Activated T-cell treated with anti-CD3 and anti-CD28 coated beads, Interleukin-2, amount 50 U/mL, for 24 hours (primary cell): ENCODE measurements at regions not wholly inside any gene's neighbourhood (a gene's known extent, or its start where the extent isn't known, plus 50 kb on each side); places are given as distances from the start of the nearest gene placed in this dataset.

Experiments used
- DNase-seq: peaks from one replicate; pipeline ENCODE4 v3.0.0-alpha.2; 2020
- H3K27ac Mint-ChIP-seq: 2 replicates; pipeline ENCODE4 v1.8.0; 2020; ENCODE audit warnings: mild to moderate bottlenecking, mixed read lengths
- H3K27me3 Mint-ChIP-seq: 2 replicates; pipeline ENCODE4 v1.8.0; 2020; ENCODE audit warnings: mixed read lengths
- H3K36me3 Mint-ChIP-seq: 2 replicates; pipeline ENCODE4 v1.8.0; 2020; ENCODE audit warnings: low read depth, mixed read lengths
- H3K4me1 Mint-ChIP-seq: 2 replicates; pipeline ENCODE4 v1.8.0; 2020; ENCODE audit warnings: low read depth, mixed read lengths
- H3K4me3 Mint-ChIP-seq: 2 replicates; pipeline ENCODE4 v1.8.0; 2020; ENCODE audit warnings: mild to moderate bottlenecking, moderate library complexity, mixed read lengths
- H3K9me3 Mint-ChIP-seq: 2 replicates; pipeline ENCODE4 v1.8.0; 2020; ENCODE audit warnings: mixed read lengths

DNA sequence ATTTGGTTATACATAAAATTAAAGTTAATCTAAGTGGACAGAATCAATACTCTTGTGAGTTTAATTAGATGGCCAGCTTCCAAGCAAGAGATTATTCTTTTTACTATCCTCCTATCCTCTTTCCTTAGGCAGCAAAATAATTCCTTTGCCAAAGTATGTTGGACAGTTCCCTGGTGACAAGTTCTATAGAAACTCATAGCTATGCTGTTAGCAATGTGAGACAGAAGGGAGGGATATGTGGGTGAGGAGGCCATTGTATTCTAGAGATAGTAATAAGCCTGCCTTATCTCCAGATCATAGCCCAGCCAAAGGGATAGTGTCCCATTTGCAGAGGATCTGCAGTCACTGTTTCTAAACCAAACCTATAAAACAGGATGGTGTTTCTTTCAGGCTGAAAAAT, 181.6 kb upstream of the HDAC9 start:
- DNase-seq, result no peak
- H3K36me3 Mint-ChIP-seq, result no peaks in the 10 kb centered on the region
- no peaks in the 10 kb centered on the region for H3K9me3 Mint-ChIP-seq
- peaks cover 2% of the 10 kb centered on the region for H3K27me3 Mint-ChIP-seq
- no peak overlapping the region for H3K27ac Mint-ChIP-seq
- H3K4me1 Mint-ChIP-seq, result no peaks in the 10 kb centered on the region
- H3K4me3 Mint-ChIP-seq, result no peak overlapping the region

DNA sequence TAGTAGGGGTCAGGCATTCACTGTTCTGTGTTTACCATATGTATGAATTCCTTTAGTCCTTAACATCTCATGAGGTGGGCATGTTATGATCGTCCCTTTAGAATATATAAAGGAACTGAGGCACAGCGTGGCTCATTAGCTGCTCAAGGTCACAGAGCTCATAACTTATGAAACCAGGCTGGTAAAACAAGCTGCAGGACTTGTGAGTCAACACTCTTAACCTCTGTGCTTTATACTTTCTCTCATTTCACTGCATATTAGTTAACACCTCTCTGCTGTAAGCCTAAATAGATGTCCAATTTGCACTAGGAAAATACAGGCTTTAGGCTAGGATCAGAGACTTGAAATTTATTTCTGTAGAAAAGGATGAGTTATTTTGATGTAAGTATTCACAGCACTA, 180.3 kb upstream of the HDAC9 start:
- no peaks in the 10 kb centered on the region for H3K9me3 Mint-ChIP-seq
- H3K27ac Mint-ChIP-seq, result no peak overlapping the region
- H3K36me3 Mint-ChIP-seq, result no peaks in the 10 kb centered on the region
- DNase-seq, result no peak
- no peaks in the 10 kb centered on the region for H3K4me1 Mint-ChIP-seq
- no peak overlapping the region for H3K4me3 Mint-ChIP-seq
- peaks cover 2% of the 10 kb centered on the region for H3K27me3 Mint-ChIP-seq

GRCh38 chr7:18317941-18318340, 177.6 kb upstream of the HDAC9 start:
- Mint-ChIP-seq H3K27me3 (peaks cover 2% of the 10 kb centered on the region), H3K4me3 (no peak overlapping the region), H3K9me3 (no peaks in the 10 kb centered on the region), H3K4me1 (no peaks in the 10 kb centered on the region), H3K36me3 (no peaks in the 10 kb centered on the region), H3K27ac (no peak overlapping the region)
- no peak for DNase-seq

GRCh38 chr7:18320422-18320821, 175.1 kb upstream of the HDAC9 start:
- no peaks in the 10 kb centered on the region for H3K4me1 Mint-ChIP-seq
- no peaks in the 10 kb centered on the region for H3K36me3 Mint-ChIP-seq
- H3K27ac Mint-ChIP-seq, result no peak overlapping the region
- H3K9me3 Mint-ChIP-seq, result no peaks in the 10 kb centered on the region
- no peak overlapping the region for H3K4me3 Mint-ChIP-seq
- no peak for DNase-seq
- peaks cover 2% of the 10 kb centered on the region for H3K27me3 Mint-ChIP-seq

DNA sequence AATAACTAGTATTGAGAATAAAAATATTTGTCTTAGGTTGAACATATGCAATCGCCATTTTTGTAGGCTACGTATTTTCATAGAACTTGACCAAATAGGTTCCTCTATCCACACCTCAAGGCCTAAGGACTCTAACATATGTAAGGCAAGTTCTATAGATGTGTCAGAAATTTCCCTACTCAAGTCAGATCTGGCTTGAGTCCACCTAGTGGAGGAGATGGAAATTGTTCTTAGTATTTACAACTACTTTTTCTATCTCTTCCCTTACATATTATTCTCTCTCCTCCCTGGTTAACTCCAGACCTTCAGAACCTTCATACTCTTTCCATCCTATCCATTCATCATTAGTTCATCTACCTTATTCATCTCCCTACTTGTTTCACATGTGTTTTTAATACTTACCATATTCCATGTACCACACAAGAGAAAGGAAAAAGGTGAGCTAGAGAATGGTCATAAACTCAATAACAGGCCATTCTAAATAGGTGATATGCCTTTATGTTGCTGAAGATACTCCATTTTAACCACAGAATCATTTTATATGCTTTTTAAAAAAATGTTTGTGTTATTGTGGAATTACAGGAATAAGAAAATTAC, 174.5 kb upstream of the HDAC9 start:
- no peaks in the 10 kb centered on the region for H3K36me3 Mint-ChIP-seq
- no peak for DNase-seq
- peaks cover 2% of the 10 kb centered on the region for H3K27me3 Mint-ChIP-seq
- no peak overlapping the region for H3K4me3 Mint-ChIP-seq
- no peaks in the 10 kb centered on the region for H3K4me1 Mint-ChIP-seq
- no peak overlapping the region for H3K27ac Mint-ChIP-seq
- H3K9me3 Mint-ChIP-seq, result no peaks in the 10 kb centered on the region

DNA sequence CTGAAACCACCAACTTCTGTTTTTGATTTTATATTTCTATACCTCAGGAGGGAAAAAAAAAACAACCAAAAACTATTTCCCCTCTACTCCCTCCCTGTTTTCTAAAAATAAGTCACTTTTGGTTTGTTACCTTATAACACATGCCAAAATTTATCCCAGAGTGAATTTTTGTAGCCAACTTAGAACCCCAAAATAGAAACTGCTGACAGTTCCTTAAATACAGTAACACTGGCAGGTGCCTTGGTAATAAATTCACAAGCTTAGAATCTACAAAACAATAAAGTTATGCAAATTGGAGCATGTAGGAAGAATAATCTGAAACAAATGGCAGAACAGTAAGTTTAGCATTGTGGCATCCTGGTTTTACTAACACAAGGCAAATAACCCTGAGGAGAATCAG, 165.0 kb upstream of the HDAC9 start:
- Mint-ChIP-seq H3K36me3 (no peaks in the 10 kb centered on the region), H3K4me3 (no peak overlapping the region)

GRCh38 chr7:18336626-18337025, 158.9 kb upstream of the HDAC9 start:
- Mint-ChIP-seq H3K27me3 (peaks cover 3% of the 10 kb centered on the region), H3K9me3 (peaks cover 3% of the 10 kb centered on the region), H3K4me3 (no peak overlapping the region), H3K36me3 (no peaks in the 10 kb centered on the region), H3K4me1 (no peaks in the 10 kb centered on the region), H3K27ac (no peak overlapping the region)
- DNase-seq, result no peak

More for the DNA sequence above, 165.0 kb upstream of the HDAC9 start:
- H3K27ac Mint-ChIP-seq, result no peak overlapping the region
- H3K9me3 Mint-ChIP-seq, result no peaks in the 10 kb centered on the region
- H3K4me1 Mint-ChIP-seq, result no peaks in the 10 kb centered on the region
- no peak for DNase-seq
- H3K27me3 Mint-ChIP-seq, result no peaks in the 10 kb centered on the region

- no peak for DNase-seq
- no peaks in the 10 kb centered on the region for H3K36me3 Mint-ChIP-seq
- H3K27me3 Mint-ChIP-seq, result peaks cover 3% of the 10 kb centered on the region
- H3K9me3 Mint-ChIP-seq, result peaks cover 3% of the 10 kb centered on the region
- H3K4me3 Mint-ChIP-seq, result no peak overlapping the region
- H3K4me1 Mint-ChIP-seq, result no peaks in the 10 kb centered on the region
- H3K27ac Mint-ChIP-seq, result no peak overlapping the region
Observed at GRCh38 chr7:18337048-18337809, 158.3 kb upstream of the HDAC9 start.

- Mint-ChIP-seq H3K4me1 (no peaks in the 10 kb centered on the region), H3K27ac (no peak overlapping the region), H3K36me3 (no peaks in the 10 kb centered on the region), H3K27me3 (peaks cover 6% of the 10 kb centered on the region), H3K9me3 (peaks cover 3% of the 10 kb centered on the region), H3K4me3 (no peak overlapping the region)
- no peak for DNase-seq
Observed at GRCh38 chr7:18338910-18339523, 156.5 kb upstream of the HDAC9 start.

- Mint-ChIP-seq H3K36me3 (no peaks in the 10 kb centered on the region), H3K27me3 (peaks cover 17% of the 10 kb centered on the region), H3K9me3 (peaks cover 3% of the 10 kb centered on the region), H3K27ac (no peak overlapping the region), H3K4me1 (no peaks in the 10 kb centered on the region), H3K4me3 (no peak overlapping the region)
- no peak for DNase-seq
Observed at GRCh38 chr7:18341756-18342155, 153.8 kb upstream of the HDAC9 start.

DNA sequence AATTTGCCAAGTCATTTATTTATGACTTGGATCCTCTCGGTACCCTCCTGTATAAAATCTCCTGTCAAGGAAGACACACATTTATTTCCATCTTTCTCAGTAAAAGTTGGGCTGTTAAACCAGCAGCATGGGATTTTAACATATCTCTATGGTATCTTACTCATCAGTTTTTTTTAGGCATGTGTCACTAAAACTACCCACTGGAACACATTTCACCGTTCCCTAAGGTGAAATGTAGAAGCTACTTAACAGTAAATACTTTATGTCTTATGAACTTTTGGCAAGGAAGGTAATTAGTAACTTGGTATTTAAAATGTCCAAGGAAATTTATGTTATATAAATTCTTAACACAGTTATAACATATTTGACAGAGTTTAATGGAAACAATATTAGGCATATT, 152.5 kb upstream of the HDAC9 start:
- H3K36me3 Mint-ChIP-seq, result no peaks in the 10 kb centered on the region
- H3K4me3 Mint-ChIP-seq, result no peak overlapping the region
- peaks cover 3% of the 10 kb centered on the region for H3K9me3 Mint-ChIP-seq
- H3K27ac Mint-ChIP-seq, result no peak overlapping the region
- no peak for DNase-seq
- peaks cover 20% of the 10 kb centered on the region for H3K27me3 Mint-ChIP-seq
- no peaks in the 10 kb centered on the region for H3K4me1 Mint-ChIP-seq

- Mint-ChIP-seq H3K36me3 (no peaks in the 10 kb centered on the region), H3K4me3 (no peak overlapping the region), H3K27me3 (peaks cover 20% of the 10 kb centered on the region), H3K4me1 (no peaks in the 10 kb centered on the region), H3K27ac (no peak overlapping the region), H3K9me3 (peaks cover 3% of the 10 kb centered on the region)
- DNase-seq, result no peak
Observed at GRCh38 chr7:18344536-18344935, 151.0 kb upstream of the HDAC9 start.

GRCh38 chr7:18345641-18346234, 149.8 kb upstream of the HDAC9 start:
- Mint-ChIP-seq H3K9me3 (peaks cover 3% of the 10 kb centered on the region), H3K27ac (no peak overlapping the region), H3K4me1 (no peaks in the 10 kb centered on the region), H3K27me3 (peaks cover 20% of the 10 kb centered on the region), H3K4me3 (no peak overlapping the region), H3K36me3 (no peaks in the 10 kb centered on the region)
- no peak for DNase-seq

- Mint-ChIP-seq H3K9me3 (no peaks in the 10 kb centered on the region), H3K27ac (no peak overlapping the region)
Observed at GRCh38 chr7:18347170-18347569, 148.4 kb upstream of the HDAC9 start.

DNA sequence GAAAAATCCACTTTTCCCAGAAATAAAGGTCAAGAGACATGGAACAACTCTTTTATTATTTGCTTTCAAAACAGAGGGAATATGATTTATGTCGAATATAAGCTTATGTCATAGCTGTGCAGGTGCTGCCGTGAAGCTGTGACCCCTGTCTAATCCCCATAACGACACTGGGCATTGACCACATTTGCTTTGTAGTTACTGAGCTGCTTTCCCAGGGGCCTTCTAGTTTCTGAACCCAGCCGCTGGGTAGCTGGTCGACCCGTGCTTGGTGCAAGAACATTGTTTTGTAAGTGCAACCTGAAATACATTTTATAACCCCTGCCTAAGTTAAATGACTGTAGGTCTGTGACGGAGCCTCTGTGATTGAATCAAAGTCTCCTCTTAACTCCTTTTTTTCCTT, 144.9 kb upstream of the HDAC9 start:
- no peak for DNase-seq
- H3K36me3 Mint-ChIP-seq, result no peaks in the 10 kb centered on the region
- H3K4me3 Mint-ChIP-seq, result no peak overlapping the region
- peaks cover 3% of the 10 kb centered on the region for H3K4me1 Mint-ChIP-seq
- H3K27ac Mint-ChIP-seq, result no peak overlapping the region
- H3K9me3 Mint-ChIP-seq, result no peaks in the 10 kb centered on the region
- H3K27me3 Mint-ChIP-seq, result peaks cover 8% of the 10 kb centered on the region

More at GRCh38 chr7:18347170-18347569, 148.4 kb upstream of the HDAC9 start:
- Mint-ChIP-seq H3K27me3 (peaks cover 18% of the 10 kb centered on the region), H3K4me1 (no peaks in the 10 kb centered on the region), H3K36me3 (no peaks in the 10 kb centered on the region), H3K4me3 (no peak overlapping the region)
- DNase-seq, result no peak
